ENCODE measurements at regions not wholly inside any gene's neighbourhood (a gene's known extent, or its start where the extent isn't known, plus 50 kb on each side); places are given as distances from the start of the nearest gene placed in this dataset.

DNA sequence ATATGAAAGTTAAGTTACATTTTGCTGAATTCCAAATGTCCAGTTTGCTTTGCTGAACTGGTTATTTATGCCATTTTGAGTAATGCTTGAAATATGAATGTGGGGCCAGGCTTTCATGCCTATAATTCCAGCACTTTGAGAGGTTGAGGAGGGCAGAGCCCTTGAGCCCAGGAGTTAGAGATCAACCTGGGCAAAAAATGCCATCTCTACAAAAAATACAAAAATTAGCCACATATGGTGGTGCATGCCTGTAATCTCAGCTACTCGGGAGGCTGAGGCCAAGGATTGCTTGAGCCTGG is 101.2 kb upstream of the ITGA6 start:
- no peak for FAIRE-seq
- DNase-seq (ENCODE audit: low spot score): no peak

DNA sequence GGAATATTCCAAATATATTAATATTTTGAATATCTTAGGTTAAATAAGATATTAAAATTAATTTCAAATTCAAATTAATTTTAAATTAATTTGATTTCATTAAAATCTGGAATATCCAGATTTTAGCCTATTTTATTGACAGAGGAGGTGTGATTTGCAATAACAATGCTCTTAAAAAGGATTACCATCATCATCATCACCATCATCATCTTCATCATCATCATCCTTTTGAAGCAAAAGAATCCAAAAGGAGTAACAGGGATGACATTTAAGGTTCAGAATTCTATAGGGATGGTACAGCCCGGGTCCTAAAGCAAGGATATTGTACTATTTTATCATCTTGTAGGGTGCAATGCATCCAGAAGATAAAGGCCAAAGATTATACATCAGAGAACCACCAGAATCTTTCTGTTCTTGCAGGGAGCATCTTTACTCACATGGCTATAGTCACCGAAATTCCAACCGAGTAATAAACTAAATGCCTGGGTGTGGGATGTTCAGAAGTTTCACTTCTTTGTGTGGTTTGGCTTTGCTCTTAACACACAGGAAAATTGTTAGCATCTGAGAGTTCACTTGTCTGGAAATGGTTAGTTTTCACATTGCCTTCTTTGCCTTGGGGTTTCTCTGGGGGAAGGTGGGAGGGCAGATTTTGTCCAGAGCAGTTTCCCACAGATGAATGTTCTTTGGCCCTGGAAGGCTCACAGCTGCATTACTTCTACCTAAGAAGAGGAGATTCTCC is 99.1 kb upstream of the ITGA6 start:
- FAIRE-seq (no peak), DNase-seq (ENCODE audit: low spot score) (no peak)

DNA sequence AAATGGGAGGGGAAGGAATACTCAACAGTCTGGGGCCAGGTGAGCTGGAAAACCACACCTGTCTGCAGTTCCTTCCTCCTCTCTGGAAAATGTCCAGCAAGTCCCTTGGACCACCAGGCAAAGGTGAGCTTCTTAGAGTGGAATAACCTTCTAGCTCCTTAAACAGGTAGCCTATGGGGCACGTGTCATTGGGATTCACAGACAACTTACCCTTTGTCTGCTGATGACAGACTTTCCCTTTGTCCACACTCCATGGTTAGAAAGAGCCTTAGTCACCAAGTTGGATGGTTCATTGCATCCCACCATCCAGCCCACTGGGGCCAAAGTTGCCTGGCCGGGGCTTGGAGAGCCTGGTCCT is 98.0 kb upstream of the ITGA6 start:
- DNase-seq (ENCODE audit: low spot score): no peak
- FAIRE-seq: no peak

DNA sequence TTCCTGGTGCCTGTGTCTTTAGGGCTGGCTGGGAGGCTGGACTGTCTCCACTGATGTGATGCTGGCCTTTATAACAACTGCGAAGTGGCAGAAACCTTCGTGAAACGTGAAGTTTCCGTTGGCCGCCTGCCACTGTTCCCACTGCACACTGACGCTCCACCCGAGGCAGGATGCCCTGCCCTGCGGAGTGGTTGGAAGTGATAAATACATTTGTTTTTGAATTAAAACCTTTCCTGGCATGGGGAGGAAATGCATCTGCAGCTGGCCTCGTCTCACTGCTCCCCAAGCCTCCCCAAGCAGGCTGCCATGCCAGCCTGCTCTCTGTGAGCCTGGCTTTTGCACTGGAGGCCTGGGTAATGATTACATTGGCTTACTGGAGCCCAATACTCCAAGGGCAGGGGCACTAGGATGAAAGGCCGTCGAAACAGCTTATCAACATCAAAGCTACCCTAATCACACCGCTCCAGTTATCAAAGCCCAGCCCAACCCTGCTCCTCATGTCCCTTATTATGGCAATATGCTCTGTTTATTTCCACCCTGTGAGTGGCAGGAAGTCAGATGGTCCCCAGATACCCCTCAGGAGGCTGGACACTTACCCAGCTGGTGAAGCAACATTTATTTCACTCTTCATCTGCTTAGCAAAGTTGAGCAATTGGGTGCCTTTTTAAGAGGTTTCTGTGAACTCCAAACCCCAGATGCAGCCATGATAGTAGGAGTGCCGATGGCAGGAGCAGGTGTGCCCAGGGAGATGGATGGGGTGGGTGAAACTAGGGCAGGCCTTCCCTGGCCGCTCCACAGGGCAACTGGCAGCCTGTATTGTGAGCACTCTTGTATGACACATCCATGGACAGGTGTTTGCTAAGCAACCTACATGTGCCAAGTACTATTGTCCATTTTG is 97.4 kb upstream of the ITGA6 start:
- DNase-seq (ENCODE audit: low spot score): no peak
- FAIRE-seq: no peak

DNA sequence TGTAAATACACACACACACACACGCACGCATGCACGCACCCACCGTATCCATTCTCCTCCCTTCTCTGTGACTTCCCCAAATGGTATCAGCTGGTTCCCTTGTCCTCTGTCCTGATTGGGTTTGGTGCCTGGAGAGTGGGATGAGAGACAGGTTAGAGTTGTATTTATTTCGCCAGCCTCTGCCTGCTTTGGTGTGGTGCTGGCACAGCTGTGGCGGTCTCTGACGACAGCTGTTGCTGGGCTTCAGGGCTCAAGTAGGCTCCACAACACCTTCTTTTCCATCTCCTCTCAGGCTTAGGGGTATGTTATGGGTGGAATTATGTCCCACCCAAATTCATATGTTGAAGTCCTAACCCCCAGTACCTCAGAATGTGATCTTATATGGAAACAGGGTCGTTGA is 94.9 kb upstream of the ITGA6 start:
- DNase-seq (ENCODE audit: low spot score): no peak
- no peak for FAIRE-seq

DNA sequence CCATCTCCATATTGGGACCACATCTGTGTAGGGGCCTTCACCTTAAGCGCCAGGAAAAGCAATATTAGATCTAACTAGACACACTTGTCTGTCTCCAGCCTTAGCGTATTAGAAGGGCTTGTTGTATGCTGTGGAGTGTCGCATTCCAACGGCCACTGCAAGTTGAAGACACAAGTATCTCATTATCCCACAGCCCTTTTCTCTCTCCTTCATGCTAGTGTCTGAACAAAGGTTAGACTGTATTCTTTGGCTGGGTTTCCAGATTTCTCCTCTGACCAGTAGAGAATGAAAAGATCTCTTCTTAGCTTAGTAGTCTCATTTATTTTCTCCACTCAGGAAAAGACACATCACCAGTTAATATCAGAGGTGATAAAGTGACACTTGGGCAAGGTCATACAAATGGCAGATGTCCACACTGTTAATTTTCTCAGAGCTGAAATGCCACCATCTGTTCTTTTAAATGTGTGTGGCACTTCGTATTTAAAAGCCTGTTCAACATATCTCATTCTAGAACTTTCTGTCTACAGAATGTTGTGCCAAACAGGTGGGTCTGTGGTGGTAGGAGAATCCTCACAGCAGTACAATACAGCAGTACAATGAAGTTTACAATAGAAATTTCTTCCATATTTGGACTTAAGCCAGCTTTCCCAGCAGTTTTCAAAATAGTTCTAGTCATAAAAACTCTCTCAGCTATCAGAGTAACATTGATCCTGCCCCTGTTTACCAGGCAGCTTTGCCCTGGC is 94.0 kb upstream of the ITGA6 start:
- FAIRE-seq: no peak
- DNase-seq (ENCODE audit: low spot score): no peak

DNA sequence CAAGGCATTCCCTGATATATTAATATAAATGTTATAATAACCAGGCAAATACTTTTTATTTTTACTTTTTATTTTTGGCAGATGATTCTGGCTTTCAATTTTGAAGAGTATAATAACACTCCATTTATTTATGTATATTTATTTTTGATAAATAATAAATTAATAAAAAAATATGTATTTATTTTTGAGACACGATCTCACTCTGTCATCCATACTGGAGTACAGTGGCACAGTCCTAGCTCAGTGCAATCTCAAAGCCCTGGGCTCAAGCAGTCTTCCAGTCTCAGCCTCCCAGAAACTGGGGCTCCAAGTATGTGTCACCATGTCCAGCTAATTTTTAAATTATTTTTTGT is 93.4 kb upstream of the ITGA6 start:
- FAIRE-seq (no peak), DNase-seq (ENCODE audit: low spot score) (no peak)

DNA sequence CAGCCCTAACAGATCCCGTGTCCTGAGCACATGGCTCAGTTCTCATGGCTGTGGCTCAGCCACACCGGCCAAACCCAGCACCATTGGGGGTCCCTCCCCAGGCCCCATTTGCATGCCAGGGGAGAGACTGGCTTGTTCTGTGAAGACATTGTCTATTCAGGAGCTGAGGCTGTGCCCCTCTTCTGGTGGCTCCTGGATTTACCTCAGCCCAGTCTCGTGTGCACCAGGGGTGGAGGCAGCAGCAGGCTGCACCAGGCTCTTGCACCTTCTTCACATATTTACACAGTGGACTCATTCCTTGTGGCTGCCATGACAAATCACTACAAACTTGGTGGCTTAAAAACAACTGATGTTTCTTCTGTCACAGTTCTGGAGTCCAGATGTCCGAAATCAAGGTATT is 92.4 kb upstream of the ITGA6 start:
- no peak for FAIRE-seq
- no peak for DNase-seq (ENCODE audit: low spot score)

DNA sequence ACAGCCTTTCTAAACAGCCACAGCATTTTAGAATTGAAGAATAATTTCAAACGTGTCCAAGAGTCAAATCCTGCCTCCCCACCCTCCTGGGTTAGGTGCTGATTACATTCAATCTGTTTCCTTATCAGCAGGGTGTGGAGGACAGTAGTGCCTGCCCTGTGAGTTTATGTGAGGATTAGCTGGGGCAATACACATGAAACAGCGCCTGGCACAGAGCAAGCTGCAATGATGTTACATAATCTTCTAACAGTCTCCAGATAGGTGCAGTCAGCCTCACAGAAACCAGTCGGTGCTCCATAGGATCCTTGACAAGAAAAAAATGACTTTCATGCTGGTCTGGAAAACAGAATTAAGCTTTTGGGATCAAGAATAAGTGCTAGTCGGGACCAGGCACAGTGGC is 91.7 kb upstream of the ITGA6 start:
- no peak for FAIRE-seq
- DNase-seq (ENCODE audit: low spot score): no peak

DNA sequence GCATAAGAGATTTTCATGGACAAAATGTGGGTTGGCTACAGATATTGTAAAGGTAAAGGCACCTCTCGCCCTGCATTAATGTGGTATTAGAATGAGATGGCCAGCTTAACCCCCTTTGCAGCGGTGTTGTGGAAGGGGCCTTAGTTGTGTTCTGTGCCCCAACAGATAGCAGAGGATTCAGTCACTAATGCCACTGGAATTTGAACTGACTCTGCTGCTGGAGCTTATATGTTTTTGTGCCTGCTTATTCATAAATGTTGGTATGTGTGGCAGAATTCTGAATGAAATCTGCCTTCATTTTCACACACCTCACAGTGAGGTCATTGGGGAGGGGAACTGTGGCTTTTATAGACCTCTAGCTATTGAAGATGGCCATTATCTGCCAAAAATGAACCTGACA is 90.7 kb upstream of the ITGA6 start:
- FAIRE-seq: no peak
- DNase-seq (ENCODE audit: low spot score): no peak

DNA sequence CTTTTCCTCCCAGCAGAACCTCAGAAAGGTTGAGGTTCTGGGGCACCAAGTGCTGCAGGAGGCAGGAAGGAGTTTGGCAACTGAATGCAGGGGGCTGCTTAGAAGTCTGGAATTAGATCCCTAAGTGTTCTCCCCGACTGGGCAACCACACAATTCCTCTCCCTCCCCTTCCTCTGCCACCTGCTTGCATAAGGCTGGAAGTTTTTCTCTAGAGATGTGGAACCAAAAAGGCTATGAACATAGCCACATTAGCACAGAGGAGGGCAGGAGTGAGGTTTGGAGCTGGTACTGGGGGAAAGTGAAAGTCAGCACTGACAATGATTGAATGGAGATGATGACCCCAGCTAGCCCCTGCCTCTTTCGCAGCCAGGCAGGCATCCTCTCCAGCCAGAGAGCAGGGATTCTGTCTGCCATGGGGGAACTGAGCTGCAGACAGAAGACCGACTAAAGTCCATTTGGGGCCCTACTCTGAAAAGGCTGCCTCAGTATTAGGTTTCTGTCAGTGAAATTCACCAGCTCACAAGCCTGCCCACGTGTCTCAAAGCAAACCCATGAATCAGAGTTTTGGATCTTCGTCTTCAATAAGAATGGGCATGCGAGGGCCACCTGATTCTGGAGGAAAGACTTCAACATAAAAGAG is 87.9 kb upstream of the ITGA6 start:
- FAIRE-seq: no peak
- DNase-seq (ENCODE audit: low spot score): no peak

DNA sequence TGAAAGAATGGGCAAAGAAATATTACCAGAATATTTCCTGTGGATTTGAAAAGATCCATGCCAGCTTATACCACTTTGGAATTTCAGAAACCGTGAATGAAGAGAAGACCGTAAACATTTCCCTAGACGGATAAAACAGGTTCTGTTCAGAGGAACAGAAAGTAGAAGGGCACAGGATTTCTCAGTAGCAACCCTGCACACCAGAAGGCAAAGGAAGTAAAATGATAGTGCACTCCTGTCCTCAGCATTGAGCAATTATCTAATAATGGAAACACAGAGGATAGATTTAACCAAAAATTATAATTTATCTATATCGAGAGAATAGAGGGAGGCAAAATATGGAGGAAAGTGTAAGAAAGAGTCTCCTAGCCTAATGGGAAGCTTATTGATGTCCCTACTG is 87.0 kb upstream of the ITGA6 start:
- no peak for FAIRE-seq
- no peak for DNase-seq (ENCODE audit: low spot score)

DNA sequence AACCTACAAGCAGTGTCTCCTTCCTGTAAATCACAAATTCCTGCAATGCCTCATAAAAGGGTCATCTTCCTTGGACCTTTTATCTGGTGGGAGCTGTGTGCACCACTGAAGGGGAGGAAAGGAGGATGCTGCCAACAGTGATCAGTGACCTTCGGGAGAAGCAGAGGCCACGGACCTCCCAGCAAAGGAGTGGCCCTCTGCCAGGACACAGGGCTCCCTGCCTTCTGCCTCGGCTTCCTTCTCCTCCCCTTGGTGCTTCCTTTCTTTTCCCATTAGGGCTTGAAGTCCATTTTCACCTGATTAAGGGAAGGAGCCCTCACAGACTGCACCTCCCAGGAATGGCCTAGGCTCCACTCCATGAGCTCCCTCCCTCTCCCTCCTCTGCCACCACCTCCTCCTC is 85.3 kb upstream of the ITGA6 start:
- FAIRE-seq (no peak), DNase-seq (ENCODE audit: low spot score) (no peak)

DNA sequence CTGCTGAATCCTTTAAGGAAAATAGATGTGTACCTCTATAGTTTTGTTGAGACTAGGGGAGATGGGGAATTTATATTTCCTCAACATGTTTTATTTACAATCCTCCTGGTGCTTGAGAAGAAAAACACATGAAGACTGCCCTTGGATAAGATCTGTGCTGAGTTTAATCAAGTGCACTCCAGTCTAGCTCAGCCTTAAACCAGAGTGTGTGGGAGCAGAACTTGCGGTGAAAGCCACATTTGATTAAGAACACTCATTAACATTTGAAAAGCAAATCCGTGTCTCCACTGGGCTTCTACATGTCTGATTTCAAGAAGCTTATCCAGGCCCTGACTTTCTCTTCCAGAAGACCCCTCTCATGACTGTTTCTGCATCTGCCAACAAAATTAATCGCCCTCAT is 84.8 kb upstream of the ITGA6 start:
- no peak for FAIRE-seq

DNA sequence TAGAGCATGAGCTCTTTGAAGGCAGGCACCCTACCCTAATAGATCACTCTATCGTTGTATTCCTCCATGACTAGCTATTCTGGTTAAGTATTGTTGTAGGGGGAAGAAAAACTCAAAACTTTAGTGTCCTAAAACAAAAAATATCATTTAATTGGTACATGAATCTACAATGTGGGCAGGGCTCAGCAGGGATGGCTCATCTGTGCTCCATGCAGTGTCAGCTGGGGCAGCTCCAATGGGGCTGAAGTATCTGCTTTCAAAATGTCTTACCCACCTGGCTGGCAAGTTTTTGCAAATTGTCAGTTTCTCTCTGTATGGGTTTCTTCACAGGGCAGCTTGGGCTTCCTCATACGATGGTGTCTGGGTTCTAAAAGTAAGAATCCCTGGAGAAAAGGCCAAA is 83.2 kb upstream of the ITGA6 start:
- DNase-seq (ENCODE audit: low spot score) (no peak), FAIRE-seq (no peak)

More for the DNA sequence above, 84.8 kb upstream of the ITGA6 start:
- DNase-seq (ENCODE audit: low spot score): no peak

DNA sequence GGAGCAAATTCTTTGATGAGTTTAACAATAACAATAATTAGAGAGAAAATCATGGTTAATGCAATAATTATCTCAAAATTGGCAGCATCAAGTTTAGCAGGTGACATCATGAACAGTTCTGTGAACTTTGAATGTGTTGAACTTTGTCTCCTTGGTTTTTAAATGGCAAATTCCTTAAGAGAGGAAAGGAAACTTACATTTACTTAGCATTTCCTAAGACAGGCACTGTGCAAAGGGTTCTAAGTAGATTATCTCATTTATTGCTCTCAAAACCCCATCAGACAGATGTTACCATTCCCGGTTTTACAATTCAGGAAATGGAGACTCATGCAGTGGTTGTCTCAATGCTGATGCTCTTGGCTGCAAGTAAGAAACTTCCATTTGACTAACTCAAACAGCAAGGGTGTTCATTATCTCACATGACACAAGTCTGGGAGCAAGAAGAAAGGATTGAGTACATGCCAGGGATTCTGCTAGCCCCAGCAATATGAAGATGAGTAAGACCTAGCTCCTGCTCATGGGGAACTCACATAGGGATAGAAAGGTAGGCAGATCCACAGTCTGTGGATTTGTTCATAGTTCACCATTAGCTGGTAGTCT is 81.3 kb upstream of the ITGA6 start:
- no peak for FAIRE-seq
- no peak for DNase-seq (ENCODE audit: low spot score)

DNA sequence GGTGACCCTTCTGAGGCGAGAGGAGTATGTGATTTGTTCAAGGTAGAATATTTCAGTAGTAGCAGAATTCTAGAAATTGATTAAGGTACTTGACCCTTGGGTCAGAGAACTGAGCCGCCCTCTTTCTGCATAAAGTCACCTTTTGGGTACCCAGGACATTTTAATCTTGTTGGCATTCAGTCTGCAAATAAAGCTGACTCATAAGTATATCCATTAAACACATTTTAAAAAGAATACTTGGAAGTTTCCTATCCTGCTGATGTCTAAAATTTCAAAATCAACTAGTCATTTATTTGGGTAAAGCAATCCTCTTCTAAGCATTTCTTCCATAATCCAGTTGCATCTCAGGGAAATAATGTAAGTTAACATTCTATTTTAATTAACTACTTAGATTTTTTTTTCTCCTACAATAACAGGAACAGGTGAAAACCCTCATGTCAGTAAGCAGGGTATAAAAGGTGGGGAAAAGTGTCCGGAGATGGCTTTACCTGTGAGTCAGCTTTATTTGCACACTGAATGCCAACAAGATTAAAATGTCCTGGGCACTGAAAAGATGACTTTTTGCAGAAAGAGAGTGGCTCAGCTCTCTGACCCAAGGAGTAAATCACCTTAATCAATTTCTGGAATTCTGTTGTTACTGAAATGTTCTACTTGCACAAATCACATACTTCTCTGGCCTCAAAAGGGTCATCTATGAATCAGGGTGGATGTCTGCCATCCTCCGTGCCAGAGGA is 78.7 kb upstream of the ITGA6 start:
- FAIRE-seq: no peak

DNA sequence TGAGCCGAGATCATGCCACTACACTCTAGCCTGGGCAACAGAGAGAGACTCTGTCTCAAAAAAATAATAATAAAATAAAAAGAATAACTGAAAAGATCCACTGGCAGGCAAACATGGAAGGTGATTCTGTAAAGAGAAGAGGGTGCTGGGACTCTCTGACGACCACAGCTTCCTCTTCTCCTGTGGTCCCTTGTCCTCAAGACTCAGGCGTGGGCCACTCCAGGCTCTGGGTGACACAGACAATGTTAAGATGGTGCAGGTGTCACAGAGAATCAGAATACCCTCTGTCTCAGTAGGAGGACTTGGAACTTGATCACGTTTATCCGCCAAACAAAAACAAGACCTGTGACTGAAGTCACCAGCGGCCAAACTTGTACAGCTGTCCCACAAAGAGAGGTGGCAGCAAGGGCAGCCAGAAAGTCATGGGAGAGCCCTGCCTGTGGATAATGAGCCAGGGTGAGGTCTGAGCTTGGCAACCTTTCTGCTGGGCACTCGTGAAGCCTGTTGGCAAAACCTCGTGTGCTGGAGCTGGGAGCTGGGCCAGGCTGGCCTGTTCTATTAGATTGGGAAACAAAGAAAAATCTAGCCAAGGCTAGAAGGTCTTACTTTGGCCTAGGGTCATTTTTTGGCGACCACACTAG is 76.4 kb upstream of the ITGA6 start:
- FAIRE-seq (no peak), DNase-seq (ENCODE audit: low spot score) (no peak)

More for the DNA sequence above, 78.7 kb upstream of the ITGA6 start:
- no peak for DNase-seq (ENCODE audit: low spot score)

DNA sequence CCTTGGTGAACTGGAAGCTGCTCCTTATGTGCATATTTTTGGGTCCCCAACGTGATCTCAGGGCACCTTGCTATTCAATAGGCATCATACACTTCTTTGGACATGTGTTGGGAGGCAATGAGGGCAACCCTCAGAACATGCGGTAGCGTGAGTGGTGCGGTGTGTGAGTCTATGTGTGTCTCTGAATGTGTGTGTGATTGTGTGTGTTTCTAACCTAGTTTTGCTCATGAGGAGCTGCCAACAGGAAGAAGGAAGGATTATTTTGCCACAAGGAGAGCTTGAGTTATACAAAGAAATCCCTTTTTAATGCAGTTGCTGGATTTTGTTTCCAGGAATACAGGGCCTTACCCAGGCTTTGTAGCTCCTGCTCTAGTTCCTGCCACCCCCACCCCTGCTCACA is 75.8 kb upstream of the ITGA6 start:
- no peak for FAIRE-seq
- no peak for DNase-seq (ENCODE audit: low spot score)

DNA sequence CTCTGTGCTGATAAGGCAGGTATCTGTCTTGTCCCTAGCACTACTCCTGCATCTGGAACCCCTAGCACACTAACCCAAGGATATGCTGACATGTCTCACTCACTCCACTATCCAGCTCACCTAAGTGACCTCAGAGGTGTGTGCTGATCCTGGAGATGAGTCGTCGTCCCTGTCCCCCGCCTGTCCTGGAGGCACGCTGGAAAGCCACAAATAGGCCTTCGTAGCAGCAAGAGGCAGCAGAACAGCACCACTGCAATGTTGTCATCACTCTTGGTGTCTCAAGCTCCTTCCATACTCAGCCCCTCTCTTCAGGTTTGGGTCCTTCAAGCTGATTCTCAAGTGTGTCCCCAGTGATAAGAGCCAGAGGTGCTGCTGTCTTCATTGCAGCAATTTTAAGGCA is 73.0 kb upstream of the ITGA6 start:
- DNase-seq (ENCODE audit: low spot score) (no peak), FAIRE-seq (no peak)

DNA sequence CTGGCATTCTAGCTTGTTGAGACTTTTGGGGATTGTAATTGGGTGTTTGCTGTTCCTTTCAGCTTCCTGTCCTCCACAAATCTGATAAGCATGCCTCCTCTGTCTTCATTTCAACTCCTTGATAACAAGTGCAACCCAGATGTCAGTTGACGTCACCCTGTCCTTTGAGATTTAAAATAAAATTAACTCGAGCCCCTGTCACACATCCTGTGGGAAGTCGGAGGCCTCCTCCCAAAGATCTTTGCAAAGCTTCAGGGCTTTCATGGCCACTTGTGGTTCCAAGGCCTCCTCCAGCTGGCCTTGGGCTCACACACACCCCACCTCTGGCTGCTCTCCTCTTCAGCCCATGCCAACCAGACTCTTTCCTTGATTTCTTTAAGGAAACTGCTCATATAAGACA is 69.9 kb upstream of the ITGA6 start:
- DNase-seq (ENCODE audit: low spot score): no peak
- no peak for FAIRE-seq
